Nephron (organoid): ENCODE measurements at regions not wholly inside any gene's neighbourhood (a gene's known extent, or its start where the extent isn't known, plus 50 kb on each side); places are given as distances from the start of the nearest gene placed in this dataset.
A peak's percentile ranks its signal among the peaks of the same experiment; 100 is the strongest.

ENCODE experiments used
- H3K27ac Mint-ChIP-seq, 3 experiments: 2 replicates each; pipeline ENCODE4 v1.8.0; 2020; ENCODE audit warnings: mixed read lengths in 3 of 3, mild to moderate bottlenecking in 2 of 3, moderate library complexity in 1 of 3
- H3K27me3 Mint-ChIP-seq: 2 replicates; pipeline ENCODE4 v1.8.0; 2021; ENCODE audit warnings: low read depth, mild to moderate bottlenecking, moderate library complexity, mixed read lengths
- H3K36me3 Mint-ChIP-seq: 2 replicates; pipeline ENCODE4 v1.8.0; 2020; ENCODE audit warnings: low read depth, mixed read lengths
- H3K4me1 Mint-ChIP-seq: 2 replicates; pipeline ENCODE4 v1.8.0; 2020; ENCODE audit warnings: mixed read lengths
- H3K4me3 Mint-ChIP-seq, 3 experiments: 2 replicates each; pipeline ENCODE4 v1.8.0; 2020; ENCODE audit warnings: mild to moderate bottlenecking in 3 of 3, mixed read lengths in 3 of 3, moderate library complexity in 2 of 3
- H3K9me3 Mint-ChIP-seq: 2 replicates; pipeline ENCODE4 v1.8.0; 2020; ENCODE audit warnings: mixed read lengths
- TF ChIP-seq, protein P1 (sequence below), 3 experiments: fragments of 200-600 bp; sonication (generic); IDR thresholded peaks; one replicate each; pipeline ENCODE4 v1.5.0; 2021; ENCODE audit warnings: antibody characterized with exemption in 3 of 3; ENCODE audit not compliant: unreplicated experiment in 3 of 3

DNA sequence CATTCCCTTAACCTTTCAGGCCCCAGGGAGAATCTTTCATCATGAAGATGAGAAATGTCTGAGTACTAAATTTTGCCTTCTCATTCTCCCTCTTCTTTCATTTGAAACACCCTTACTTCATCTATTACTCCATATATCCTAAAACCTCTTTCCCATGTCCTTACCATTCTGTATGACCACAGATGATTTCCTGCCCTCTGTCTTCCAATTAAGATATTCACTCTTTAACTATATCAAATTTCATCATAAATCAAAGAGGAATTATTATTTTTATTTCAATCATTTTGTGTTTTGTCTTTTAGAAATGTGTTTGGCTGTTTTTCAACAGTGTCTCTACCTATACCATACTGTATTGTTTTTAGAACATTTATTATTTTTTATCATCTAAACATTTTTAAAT is 964.9 kb upstream of the KLHL29 start:
- TF ChIP-seq, protein P1, sequence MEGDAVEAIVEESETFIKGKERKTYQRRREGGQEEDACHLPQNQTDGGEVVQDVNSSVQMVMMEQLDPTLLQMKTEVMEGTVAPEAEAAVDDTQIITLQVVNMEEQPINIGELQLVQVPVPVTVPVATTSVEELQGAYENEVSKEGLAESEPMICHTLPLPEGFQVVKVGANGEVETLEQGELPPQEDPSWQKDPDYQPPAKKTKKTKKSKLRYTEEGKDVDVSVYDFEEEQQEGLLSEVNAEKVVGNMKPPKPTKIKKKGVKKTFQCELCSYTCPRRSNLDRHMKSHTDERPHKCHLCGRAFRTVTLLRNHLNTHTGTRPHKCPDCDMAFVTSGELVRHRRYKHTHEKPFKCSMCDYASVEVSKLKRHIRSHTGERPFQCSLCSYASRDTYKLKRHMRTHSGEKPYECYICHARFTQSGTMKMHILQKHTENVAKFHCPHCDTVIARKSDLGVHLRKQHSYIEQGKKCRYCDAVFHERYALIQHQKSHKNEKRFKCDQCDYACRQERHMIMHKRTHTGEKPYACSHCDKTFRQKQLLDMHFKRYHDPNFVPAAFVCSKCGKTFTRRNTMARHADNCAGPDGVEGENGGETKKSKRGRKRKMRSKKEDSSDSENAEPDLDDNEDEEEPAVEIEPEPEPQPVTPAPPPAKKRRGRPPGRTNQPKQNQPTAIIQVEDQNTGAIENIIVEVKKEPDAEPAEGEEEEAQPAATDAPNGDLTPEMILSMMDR (IDR thresholded peaks at IDR 0.05; ENCODE audit: unreplicated experiment in 3 of 3): no peak
- Mint-ChIP-seq H3K36me3 (no peaks in the 10 kb centered on the region), H3K27me3 (no peaks in the 10 kb centered on the region), H3K27ac (no peak overlapping the region), H3K4me3 (no peak overlapping the region), H3K9me3 (peaks cover 28% of the 10 kb centered on the region), H3K4me1 (no peaks in the 10 kb centered on the region)

DNA sequence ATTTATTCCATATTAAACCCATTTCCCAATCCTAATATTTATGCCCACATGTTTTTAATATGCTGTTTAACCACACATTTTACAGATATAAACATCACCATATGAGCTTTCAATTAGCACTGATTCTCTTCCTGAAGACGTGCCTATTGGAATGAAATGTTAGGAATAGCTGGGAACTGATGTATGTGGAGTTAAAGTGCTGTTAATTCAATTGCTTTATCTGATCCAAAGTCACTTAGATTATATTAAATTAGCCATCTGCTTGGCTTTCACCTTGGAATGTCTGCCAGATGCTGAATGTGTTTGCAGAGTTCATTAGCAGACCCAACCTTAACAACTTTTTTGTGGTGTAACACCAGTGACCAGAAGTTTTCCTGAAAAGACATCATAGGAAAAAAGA is 942.9 kb upstream of the KLHL29 start:
- Mint-ChIP-seq H3K4me1 (peaks cover 4% of the 10 kb centered on the region), H3K27ac (no peak overlapping the region), H3K4me3 (no peak overlapping the region), H3K9me3 (peaks cover 2% of the 10 kb centered on the region), H3K27me3 (peaks cover 4% of the 10 kb centered on the region), H3K36me3 (no peaks in the 10 kb centered on the region)
- TF ChIP-seq, protein P1 (IDR thresholded peaks at IDR 0.05; ENCODE audit: unreplicated experiment in 3 of 3): no peak

DNA sequence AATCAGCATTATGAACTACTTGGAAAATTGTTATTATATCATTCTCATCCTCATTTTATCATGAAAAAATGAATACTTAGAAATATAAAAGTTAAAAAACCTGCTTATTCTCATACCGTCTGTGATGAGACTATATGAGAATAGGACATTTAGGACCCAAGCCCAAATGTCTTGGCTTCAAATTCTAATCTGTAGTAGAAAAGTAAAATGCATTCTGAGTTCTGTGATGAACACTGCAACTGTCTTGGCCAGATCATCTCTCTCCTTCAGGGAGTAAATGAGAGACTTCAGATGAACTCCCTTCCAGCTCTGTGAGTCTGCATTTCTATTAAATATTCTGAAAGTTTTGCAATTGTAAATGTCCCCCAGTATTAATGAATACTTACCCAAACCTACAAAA is 940.7 kb upstream of the KLHL29 start:
- H3K9me3 Mint-ChIP-seq: peaks cover 5% of the 10 kb centered on the region
- TF ChIP-seq, protein P1 (IDR thresholded peaks at IDR 0.05; ENCODE audit: unreplicated experiment in 3 of 3): no peak
- peaks cover 4% of the 10 kb centered on the region for H3K27me3 Mint-ChIP-seq
- H3K36me3 Mint-ChIP-seq: no peaks in the 10 kb centered on the region
- H3K27ac Mint-ChIP-seq: no peak overlapping the region
- H3K4me3 Mint-ChIP-seq: no peak overlapping the region
- peaks cover 4% of the 10 kb centered on the region for H3K4me1 Mint-ChIP-seq

DNA sequence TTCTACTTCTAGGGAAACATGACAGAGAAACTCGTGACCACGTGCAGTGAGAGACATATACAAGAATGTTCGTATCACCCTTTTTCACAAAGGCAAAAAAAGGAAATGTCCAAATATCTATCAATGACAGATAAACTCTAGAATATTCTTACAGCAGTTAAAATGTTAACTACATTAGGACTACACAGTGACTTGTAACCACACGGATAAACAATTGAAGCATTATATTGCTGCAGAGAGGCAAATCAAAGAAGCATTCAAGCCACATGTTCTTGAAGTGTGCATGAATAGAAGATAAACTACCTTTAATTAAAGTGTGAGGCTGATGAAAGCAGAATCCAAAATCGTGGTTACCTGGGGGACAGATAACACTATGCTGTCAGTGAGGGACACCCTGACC is 935.3 kb upstream of the KLHL29 start:
- Mint-ChIP-seq H3K36me3 (no peaks in the 10 kb centered on the region), H3K4me1 (peaks cover 18% of the 10 kb centered on the region), H3K4me3 (no peak overlapping the region), H3K9me3 (peaks cover 5% of the 10 kb centered on the region), H3K27ac (no peak overlapping the region), H3K27me3 (peaks cover 9% of the 10 kb centered on the region)
- TF ChIP-seq, protein P1 (IDR thresholded peaks at IDR 0.05; ENCODE audit: unreplicated experiment in 3 of 3): no peak

DNA sequence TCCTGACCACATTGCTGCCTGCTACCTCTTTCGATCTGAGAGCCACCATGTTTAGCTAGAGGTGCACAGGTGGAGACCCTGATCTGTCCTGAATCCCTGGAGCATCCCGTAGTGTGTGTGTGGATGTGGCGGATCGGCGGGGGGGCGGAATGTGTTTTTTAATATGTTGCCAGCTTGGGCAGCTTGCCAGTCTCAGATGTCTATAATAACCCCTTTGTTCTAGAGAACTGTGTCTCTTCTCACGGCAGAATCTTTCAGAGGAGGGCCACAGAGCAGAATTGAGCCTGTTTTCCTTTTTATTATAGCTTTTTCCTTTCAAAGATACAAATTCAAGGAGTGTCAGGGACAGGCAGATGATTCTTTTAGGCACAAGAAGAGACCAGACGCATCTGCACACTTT is 934.1 kb upstream of the KLHL29 start:
- Mint-ChIP-seq H3K36me3 (no peaks in the 10 kb centered on the region), H3K27me3 (peaks cover 9% of the 10 kb centered on the region)
- TF ChIP-seq, protein P1 (IDR thresholded peaks at IDR 0.05; ENCODE audit: unreplicated experiment in 3 of 3): no peak

DNA sequence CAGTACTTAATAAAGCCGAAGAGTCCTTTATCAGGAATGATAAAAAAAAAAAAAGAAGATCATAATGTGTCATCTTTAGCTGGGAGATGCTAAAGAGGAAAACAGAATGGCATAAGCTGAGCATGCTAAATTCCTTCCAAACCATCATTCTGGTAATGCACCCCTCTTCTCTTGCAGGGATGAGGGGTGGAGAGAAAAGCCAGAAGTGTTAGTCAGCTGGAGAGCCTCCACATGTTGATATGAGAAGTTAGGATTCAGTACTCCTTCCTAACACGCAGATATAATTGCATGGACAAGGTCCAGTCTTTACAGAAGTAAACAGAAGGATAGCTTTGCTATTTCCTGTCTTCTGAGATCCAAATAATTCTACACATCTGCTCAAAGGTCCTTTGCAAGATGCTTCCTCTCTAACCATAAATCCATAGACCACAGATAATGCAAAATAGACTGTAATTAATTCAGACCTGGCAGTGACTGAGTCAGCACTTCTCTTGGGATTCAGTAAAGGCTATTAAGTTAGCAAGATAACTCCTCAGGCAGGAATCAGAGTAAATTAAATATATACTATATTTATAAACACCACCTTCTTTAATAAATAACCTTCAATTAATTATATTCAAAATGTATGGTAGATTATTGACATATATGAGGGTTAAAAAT is 930.0 kb upstream of the KLHL29 start:
- peaks cover 24% of the 10 kb centered on the region for H3K4me1 Mint-ChIP-seq
- H3K27ac Mint-ChIP-seq: peak overlapping the region; percentile 3 to 81 (median 71)
- H3K36me3 Mint-ChIP-seq: no peaks in the 10 kb centered on the region
- no peaks in the 10 kb centered on the region for H3K9me3 Mint-ChIP-seq
- H3K27me3 Mint-ChIP-seq: peaks cover 9% of the 10 kb centered on the region
- H3K4me3 Mint-ChIP-seq: no peak overlapping the region
- TF ChIP-seq, protein P1 (IDR thresholded peaks at IDR 0.05; ENCODE audit: unreplicated experiment in 3 of 3): no peak

More for the DNA sequence above, 934.1 kb upstream of the KLHL29 start:
- H3K27ac Mint-ChIP-seq: no peak overlapping the region
- no peak overlapping the region for H3K4me3 Mint-ChIP-seq
- H3K4me1 Mint-ChIP-seq: peaks cover 24% of the 10 kb centered on the region
- peaks cover 3% of the 10 kb centered on the region for H3K9me3 Mint-ChIP-seq
